ENCODE measurements at regions not wholly inside any gene's neighbourhood (a gene's known extent, or its start where the extent isn't known, plus 50 kb on each side); places are given as distances from the start of the nearest gene placed in this dataset.

- TF ChIP-seq, protein P1, sequence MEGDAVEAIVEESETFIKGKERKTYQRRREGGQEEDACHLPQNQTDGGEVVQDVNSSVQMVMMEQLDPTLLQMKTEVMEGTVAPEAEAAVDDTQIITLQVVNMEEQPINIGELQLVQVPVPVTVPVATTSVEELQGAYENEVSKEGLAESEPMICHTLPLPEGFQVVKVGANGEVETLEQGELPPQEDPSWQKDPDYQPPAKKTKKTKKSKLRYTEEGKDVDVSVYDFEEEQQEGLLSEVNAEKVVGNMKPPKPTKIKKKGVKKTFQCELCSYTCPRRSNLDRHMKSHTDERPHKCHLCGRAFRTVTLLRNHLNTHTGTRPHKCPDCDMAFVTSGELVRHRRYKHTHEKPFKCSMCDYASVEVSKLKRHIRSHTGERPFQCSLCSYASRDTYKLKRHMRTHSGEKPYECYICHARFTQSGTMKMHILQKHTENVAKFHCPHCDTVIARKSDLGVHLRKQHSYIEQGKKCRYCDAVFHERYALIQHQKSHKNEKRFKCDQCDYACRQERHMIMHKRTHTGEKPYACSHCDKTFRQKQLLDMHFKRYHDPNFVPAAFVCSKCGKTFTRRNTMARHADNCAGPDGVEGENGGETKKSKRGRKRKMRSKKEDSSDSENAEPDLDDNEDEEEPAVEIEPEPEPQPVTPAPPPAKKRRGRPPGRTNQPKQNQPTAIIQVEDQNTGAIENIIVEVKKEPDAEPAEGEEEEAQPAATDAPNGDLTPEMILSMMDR (IDR thresholded peaks at IDR 0.05; ENCODE audit: unreplicated experiment), result no peak
- no peaks in the 10 kb centered on the region for H3K9me3 Mint-ChIP-seq (ENCODE audit: unreplicated experiment)
- no peaks in the 10 kb centered on the region for H3K27me3 Mint-ChIP-seq (ENCODE audit: insufficient read depth, unreplicated experiment)
- no TSS peak for BruUV-seq (replicated peaks)
- no peaks in the 10 kb centered on the region for H3K36me3 Mint-ChIP-seq (ENCODE audit: insufficient read depth, unreplicated experiment)
- no peak overlapping the region for H3K4me3 Mint-ChIP-seq (ENCODE audit: unreplicated experiment)
- no peak for DNase-seq (ENCODE audit: unreplicated experiment)
- ChIA-PET CTCF (no interaction called here), POLR2A (no interaction called here)
- H3K4me1 Mint-ChIP-seq (ENCODE audit: insufficient read depth, unreplicated experiment), result peaks cover 7% of the 10 kb centered on the region
- H3K27ac Mint-ChIP-seq (ENCODE audit: low read depth, unreplicated experiment), result no peak overlapping the region
- intact Hi-C loops (cut with micrococcal nuclease), result no loop called here
Observed at GRCh38 chr5:39998518-39998917, 573.7 kb upstream of the DAB2 start.

- no peaks in the 10 kb centered on the region for H3K9me3 Mint-ChIP-seq (ENCODE audit: unreplicated experiment)
- BruUV-seq (replicated peaks), result no TSS peak
- POLR2A ChIA-PET, result no interaction called here
- intact Hi-C loops (cut with micrococcal nuclease), result no loop called here
- CTCF ChIA-PET, result no interaction called here
- no peaks in the 10 kb centered on the region for H3K27me3 Mint-ChIP-seq (ENCODE audit: insufficient read depth, unreplicated experiment)
- no peak overlapping the region for H3K4me3 Mint-ChIP-seq (ENCODE audit: unreplicated experiment)
- TF ChIP-seq, protein P1 (IDR thresholded peaks at IDR 0.05; ENCODE audit: unreplicated experiment), result no peak
- H3K36me3 Mint-ChIP-seq (ENCODE audit: insufficient read depth, unreplicated experiment), result no peaks in the 10 kb centered on the region
- peak; percentile 29 for DNase-seq (ENCODE audit: unreplicated experiment)
- H3K27ac Mint-ChIP-seq (ENCODE audit: low read depth, unreplicated experiment), result no peak overlapping the region
- peaks cover 7% of the 10 kb centered on the region for H3K4me1 Mint-ChIP-seq (ENCODE audit: insufficient read depth, unreplicated experiment)
Observed at GRCh38 chr5:39995990-39996389, 571.2 kb upstream of the DAB2 start.

DNA sequence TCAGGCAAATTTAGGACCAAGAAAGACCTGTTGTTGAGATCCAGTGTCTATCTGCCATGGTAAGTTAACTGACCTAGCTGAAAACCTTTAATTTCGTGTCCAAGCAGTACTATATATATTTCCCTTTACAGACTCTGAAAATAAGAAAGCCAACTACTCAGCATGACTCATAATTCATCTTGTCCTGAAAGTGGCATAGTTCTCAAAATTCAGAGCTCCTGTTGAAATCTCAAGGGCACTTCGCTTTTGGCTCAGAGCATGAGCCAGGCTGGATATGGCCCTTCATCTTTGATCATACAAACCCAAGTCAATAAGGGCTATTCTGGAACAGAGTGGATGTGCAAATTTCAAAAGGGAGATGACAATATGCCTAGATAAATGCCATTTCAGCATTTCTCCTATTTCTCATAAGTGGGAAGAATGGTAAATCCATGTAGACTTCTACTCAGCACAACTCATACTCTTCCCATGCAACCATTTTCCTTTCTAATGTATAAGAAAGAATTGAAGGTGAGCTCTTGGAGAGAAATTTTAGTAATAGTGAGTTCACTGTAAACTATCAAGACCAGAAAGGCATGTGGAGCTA, 567.9 kb upstream of the DAB2 start:
- ChIA-PET CTCF (interaction anchor here (0.5 kb wide), 1 partner anchor 279 kb away, joined by 3 read pairs; no protein-coding TSS in a partner anchor), POLR2A (interaction anchor here (1.1 kb wide), 1 partner anchor 685 kb away, joined by 3 read pairs; no protein-coding TSS in a partner anchor)
- TF ChIP-seq, protein P1 (IDR thresholded peaks at IDR 0.05; ENCODE audit: unreplicated experiment), result no peak
- BruUV-seq (replicated peaks), result no TSS peak
- no peak overlapping the region for H3K4me3 Mint-ChIP-seq (ENCODE audit: unreplicated experiment)
- H3K36me3 Mint-ChIP-seq (ENCODE audit: insufficient read depth, unreplicated experiment), result no peaks in the 10 kb centered on the region
- intact Hi-C loops (cut with micrococcal nuclease), result no loop called here
- H3K4me1 Mint-ChIP-seq (ENCODE audit: insufficient read depth, unreplicated experiment), result peaks cover 7% of the 10 kb centered on the region
- no peaks in the 10 kb centered on the region for H3K9me3 Mint-ChIP-seq (ENCODE audit: unreplicated experiment)
- no peak overlapping the region for H3K27ac Mint-ChIP-seq (ENCODE audit: low read depth, unreplicated experiment)
- H3K27me3 Mint-ChIP-seq (ENCODE audit: insufficient read depth, unreplicated experiment), result no peaks in the 10 kb centered on the region
- DNase-seq (ENCODE audit: unreplicated experiment), result peak; percentile 43

- Mint-ChIP-seq H3K36me3 (ENCODE audit: insufficient read depth, unreplicated experiment) (no peaks in the 10 kb centered on the region), H3K9me3 (ENCODE audit: unreplicated experiment) (no peaks in the 10 kb centered on the region), H3K4me3 (ENCODE audit: unreplicated experiment) (no peak overlapping the region), H3K4me1 (ENCODE audit: insufficient read depth, unreplicated experiment) (no peaks in the 10 kb centered on the region), H3K27ac (ENCODE audit: low read depth, unreplicated experiment) (no peak overlapping the region), H3K27me3 (ENCODE audit: insufficient read depth, unreplicated experiment) (no peaks in the 10 kb centered on the region)
- no TSS peak for BruUV-seq (replicated peaks)
- DNase-seq (ENCODE audit: unreplicated experiment), result no peak
- ChIA-PET CTCF (interaction anchor here (0.9 kb wide), 1 partner anchor 137 kb away, joined by 3 read pairs; no protein-coding TSS in a partner anchor), POLR2A (no interaction called here)
- intact Hi-C loops (cut with micrococcal nuclease), result no loop called here
- TF ChIP-seq, protein P1 (IDR thresholded peaks at IDR 0.05; ENCODE audit: unreplicated experiment), result no peak
Observed at GRCh38 chr5:39986614-39987013, 561.8 kb upstream of the DAB2 start.

All from MCF 10A (cell line).